ENCODE measurements at regions not wholly inside any gene's neighbourhood (a gene's known extent, or its start where the extent isn't known, plus 50 kb on each side); places are given as distances from the start of the nearest gene placed in this dataset.
"Not testable (repeated sequence)": the region's sequence is repeated elsewhere in the genome, so short reads cannot be mapped to it uniquely, and the experiment has no call there.

DNA sequence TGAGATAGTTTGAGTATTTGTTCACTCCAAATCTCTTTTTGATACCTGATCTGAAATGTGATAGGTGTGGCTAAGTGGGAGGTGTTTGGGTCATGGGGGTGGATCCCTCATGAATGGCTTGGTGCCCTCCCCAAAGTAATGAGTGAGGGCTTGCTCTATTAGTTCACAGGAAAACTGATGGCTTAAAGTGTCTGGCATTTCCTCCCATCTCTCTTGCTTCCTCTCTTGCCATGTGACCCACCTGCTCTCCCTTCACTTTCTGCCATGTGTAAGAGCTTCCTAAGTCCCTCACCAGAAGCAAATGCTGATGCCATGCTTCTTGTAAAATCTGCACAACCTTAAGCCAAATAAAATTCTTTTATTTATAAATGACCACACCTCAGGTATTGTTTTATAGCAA, 61.1 kb downstream of the MAD2L1 start:
- no peak for DNase-seq

- DNase-seq, result no peak
Observed at GRCh38 chr4:120005076-120005475, 61.6 kb downstream of the MAD2L1 start.

GRCh38 chr4:120004054-120004453, 62.6 kb downstream of the MAD2L1 start:
- no peak for DNase-seq

DNA sequence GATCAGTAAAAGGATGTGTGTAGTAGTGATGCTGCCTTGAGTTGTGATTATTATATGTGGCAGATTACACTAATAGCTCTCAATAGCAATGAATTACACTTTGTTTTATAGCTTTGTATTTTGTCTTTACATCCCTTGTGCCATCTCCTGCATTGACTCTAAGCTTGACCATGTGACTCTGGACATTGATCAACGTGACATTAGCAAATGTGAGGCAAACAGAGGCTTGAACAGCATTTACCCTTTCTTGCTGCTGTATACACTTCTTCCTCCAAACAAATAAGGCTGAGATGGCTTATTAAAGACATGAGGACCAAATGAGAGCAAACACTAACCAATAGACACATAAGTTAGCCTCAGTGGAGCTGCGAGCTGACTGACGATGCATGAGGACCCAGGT, 63.5 kb downstream of the MAD2L1 start:
- no peak for DNase-seq

- DNase-seq, result no peak
Observed at GRCh38 chr4:120001850-120002249, 64.8 kb downstream of the MAD2L1 start.

DNA sequence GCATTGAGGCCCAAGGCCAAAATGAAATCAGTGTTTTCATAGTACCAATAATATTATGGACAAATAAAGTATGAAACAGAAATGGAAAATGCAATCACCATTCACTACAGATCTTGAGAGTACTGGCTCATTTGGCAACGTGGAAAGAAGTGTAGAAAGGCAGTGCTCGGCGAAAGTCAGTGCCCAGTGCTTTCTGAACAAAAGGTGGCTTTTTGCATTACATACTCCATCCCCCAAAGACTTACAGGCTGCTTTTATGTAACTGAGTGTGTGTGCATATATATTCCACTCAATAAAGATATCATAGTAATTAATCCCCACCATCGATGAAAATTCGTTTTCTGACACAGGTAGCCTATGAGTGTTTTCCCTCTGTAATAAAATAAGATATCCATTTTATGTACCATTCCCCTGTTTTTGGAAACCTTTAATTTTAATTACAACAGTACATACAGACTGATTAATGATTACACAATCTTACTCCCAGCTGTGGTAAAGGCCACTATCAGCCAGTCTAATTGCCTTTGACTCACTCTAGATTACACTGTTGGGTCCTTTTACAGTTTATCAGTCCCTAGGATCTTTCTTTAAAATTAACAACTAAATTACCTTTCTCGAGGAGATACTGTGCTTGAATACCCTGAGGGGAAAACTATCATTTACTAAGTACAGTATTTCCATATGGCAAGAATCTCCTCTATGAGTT, 65.9 kb downstream of the MAD2L1 start:
- DNase-seq, result no peak

DNA sequence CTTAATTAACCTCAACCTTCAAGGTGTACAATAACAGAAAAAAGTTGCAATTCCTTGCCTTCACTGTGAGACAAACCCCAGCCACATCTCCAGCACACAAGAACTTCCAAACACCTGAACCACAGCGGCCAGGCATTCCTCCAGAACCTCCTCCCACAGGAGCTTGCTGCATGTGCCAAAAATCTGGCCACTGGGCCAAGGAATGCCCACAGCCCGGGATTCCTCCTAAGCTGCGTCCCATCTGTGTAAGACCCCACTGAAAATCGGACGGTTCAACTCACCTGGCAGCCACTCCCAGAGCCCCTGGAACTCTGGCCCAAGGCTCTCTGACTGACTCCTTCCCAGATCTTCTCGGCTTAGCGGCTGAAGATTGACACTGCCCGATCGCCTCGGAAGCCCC, 70.6 kb downstream of the MAD2L1 start:
- not testable (repeated sequence) for DNase-seq

DNA sequence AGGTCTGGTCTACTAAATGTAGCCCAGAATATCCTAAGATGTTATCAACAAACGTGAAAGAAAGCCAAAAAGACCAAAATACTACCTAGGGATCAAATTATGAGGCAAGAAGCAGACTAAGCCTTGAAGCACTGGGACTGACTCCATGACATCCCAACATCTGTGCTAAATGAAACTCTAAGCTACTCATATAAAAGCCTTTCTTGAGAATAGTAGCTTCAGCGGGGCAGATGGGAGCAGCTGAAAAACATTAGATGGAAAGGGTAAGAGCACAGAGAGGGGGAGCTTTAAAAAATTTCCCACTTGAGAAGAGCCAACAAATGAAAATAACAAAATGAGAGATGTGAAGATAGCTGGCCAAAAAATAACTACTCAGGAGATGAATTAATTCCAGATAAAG, 81.7 kb downstream of the MAD2L1 start:
- no peak for DNase-seq

GRCh38 chr4:119982756-119983155, 83.9 kb downstream of the MAD2L1 start:
- no peak for DNase-seq

DNA sequence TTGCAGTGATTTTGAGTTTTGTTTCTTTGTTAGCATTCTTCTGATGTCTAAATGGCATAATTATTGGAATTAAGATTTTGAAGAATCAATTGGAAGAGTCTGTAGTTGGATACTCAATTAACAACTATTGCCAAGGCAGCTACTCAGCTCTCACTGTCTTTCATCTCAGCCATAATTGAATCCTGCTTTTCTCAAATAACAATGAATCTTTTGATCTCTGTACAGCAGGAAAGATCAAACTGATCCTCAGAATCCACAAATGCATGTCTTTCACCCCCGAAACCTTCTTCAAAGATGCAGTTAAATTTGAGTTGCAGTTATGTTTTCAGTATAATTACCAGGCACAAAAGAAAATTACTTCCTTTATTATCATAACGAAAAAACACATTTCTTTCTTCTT, 86.2 kb downstream of the MAD2L1 start:
- no peak for DNase-seq

GRCh38 chr4:119977076-119977940, 89.3 kb downstream of the MAD2L1 start:
- no peak for DNase-seq

- no peak for DNase-seq
Observed at GRCh38 chr4:119971431-119972084, 95.1 kb downstream of the MAD2L1 start.

- DNase-seq, result no peak
Observed at GRCh38 chr4:119962631-119963030, 104.0 kb downstream of the MAD2L1 start.

- no peak for DNase-seq
Observed at GRCh38 chr4:119958983-119959382, 107.7 kb downstream of the MAD2L1 start.

DNA sequence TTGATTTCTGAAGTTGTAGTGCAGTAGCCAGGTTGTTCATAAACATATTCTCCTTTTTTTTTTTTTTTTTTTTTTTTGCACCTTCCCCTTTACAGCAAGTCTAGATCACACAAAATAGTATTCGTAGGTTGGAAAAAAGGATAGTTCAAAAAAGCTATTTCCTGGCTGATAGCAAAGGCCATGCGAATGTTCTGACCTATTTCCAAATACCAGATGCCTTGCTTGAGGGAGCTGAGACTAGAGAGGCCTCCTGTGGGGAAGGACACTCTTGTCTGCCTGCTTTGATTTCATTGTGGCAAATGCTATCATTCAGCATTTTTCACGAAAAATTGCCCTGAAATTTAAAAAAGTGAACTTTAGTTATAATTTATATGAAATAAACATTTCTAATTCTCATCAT, 111.4 kb downstream of the MAD2L1 start:
- DNase-seq, result no peak

GRCh38 chr4:119954487-119954886, 112.2 kb downstream of the MAD2L1 start:
- DNase-seq, result not testable (repeated sequence)

DNA sequence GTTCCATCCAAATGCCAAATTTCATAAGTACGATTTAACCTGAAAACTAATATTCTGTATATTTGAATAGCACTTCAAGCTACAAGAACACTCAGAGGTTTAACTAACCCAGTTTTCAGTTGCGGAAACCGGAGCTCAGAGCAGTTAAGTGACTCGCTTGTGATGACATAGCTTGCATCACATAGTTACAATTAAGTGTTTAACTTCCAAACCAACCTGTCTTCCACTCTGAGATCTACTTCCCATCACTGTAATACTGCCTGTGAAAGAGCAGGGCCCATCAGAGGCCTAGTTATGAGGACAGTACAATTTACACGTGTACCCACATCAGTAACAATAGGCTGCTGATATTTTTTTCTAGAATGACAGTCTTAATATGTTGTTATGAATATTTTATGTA, 120.3 kb downstream of the MAD2L1 start:
- no peak for DNase-seq

- DNase-seq, result no peak
Observed at GRCh38 chr4:119942806-119943205, 123.8 kb downstream of the MAD2L1 start.

DNA sequence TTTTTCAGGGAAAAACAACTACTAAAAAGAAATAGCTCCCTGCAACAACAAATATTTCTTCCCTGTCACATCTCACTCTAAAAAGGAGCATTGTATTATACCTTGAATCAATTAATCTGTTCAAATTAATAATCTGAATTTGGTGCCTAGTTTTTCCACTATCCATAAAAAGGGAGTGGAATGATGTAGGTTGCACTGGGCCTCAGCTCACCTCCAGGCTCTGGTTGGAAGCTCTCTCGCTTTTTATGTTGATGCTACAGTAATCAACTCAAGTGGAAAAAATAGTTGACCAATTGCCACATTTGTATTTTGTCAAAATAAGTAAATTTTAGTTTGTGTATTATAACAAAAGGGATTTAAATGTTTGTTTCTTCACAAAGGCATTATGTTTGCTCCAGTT, 126.1 kb downstream of the MAD2L1 start:
- no peak for DNase-seq

DNA sequence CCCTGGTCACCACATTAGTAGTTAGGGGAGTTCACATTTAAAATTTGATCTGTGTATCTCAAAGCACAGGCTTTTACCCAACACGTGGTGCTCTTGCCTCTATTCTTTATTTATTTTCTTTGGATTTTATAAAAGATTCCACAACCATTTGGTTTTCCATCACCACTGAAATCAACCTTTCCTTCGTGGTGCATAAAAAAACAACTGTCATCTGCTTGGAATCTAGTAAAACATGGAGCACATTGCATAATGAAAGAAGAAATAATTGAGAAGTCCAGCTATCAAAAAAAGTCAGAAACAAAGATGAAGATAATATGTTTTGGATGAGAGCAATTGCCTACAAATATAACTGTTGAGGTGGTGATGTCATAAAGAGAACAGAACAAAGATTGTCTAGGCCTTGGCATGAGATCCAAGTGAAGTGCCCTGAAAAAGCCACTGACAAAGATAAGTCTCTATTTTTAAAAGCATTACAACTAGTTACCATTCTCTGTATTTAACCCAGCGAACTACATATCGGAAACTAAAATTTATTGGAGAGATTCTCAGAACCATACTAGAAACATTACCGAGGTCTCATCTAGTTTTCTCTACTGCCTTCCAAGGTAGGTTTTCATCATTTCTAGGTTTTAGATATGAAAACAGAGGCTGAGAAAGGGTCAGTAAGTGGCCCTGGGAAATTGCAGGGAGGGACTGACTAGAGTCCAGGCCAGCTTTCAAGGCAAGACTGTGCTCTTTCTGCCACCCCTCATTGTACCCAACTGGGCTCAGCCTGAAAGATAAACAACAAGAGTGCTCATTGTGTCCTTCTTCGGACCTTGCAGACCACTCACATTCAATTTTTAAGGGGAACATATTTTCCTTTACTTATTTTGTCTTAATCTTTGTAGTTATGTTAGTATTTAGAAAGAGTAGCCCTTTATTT, 127.3 kb downstream of the MAD2L1 start:
- DNase-seq, result peak; percentile 1

DNA sequence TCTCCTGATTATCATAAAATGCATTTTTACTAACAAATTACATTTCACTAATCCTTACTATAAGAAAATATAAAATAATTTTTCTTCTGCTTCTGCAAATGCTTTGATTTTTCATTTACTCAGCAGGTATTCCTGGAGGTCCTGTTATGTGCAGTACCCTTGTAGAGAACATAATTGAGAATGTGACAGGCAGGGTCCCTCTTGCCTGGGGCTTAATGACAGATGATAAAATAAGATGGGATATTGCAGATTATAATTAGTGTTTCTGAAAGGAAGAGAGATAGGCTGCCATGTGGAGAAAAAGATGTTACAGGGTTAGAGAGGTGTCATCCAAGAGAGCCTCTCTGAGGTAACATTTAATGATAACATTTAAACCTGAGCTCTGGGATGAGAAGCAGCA, 128.9 kb downstream of the MAD2L1 start:
- DNase-seq, result no peak

- no peak for DNase-seq
Observed at GRCh38 chr4:119933606-119934005, 133.0 kb downstream of the MAD2L1 start.

GRCh38 chr4:119932277-119932676, 134.4 kb downstream of the MAD2L1 start:
- no peak for DNase-seq

Measured in fibroblast of skin of right biceps (primary cell).